Body of pancreas (tissue), 4 donors: ENCODE measurements at regions not wholly inside any gene's neighbourhood (a gene's known extent, or its start where the extent isn't known, plus 50 kb on each side); places are given as distances from the start of the nearest gene placed in this dataset.

ENCODE experiments used
- POLR2A ChIP-seq, 3 donors: fragments of 450-650 bp; IDR thresholded peaks; one replicate each; pipeline ENCODE4 v1.6.1; 2016; ENCODE audit warnings: antibody characterized with exemption in 3 of 3, mild to moderate bottlenecking in 2 of 3
- TF ChIP-seq, protein P1 (sequence below), 7 experiments: fragments of 450-650 bp in 4 of 7; fragments of 200-600 bp in 3 of 7; sonication (generic) in 3 of 7; IDR thresholded peaks; one replicate each; pipeline ENCODE4 v1.5.1; 2016 to 2019; ENCODE audit warnings: antibody characterized with exemption in 7 of 7

DNA sequence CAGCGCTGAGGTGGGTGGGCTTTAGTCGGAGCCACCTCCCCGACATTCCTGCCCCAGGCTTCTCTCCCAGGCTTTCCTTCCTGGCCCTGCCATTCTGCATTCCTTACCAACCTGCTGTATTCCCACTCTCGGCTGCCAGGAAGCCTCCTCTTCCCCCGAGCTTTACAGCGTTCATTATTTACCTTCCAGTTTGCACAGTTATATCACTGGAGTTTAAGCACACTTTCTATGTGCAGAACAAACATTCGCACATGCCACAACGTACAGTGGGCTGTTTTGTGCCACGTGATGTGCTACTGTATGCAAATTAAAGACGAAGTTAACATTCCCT is 246.3 kb downstream of the SOX11 start:
- TF ChIP-seq, protein P1, sequence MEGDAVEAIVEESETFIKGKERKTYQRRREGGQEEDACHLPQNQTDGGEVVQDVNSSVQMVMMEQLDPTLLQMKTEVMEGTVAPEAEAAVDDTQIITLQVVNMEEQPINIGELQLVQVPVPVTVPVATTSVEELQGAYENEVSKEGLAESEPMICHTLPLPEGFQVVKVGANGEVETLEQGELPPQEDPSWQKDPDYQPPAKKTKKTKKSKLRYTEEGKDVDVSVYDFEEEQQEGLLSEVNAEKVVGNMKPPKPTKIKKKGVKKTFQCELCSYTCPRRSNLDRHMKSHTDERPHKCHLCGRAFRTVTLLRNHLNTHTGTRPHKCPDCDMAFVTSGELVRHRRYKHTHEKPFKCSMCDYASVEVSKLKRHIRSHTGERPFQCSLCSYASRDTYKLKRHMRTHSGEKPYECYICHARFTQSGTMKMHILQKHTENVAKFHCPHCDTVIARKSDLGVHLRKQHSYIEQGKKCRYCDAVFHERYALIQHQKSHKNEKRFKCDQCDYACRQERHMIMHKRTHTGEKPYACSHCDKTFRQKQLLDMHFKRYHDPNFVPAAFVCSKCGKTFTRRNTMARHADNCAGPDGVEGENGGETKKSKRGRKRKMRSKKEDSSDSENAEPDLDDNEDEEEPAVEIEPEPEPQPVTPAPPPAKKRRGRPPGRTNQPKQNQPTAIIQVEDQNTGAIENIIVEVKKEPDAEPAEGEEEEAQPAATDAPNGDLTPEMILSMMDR (IDR thresholded peaks at IDR 0.05), result no peak
- no peak for TF ChIP-seq POLR2A (IDR thresholded peaks at IDR 0.05)
